ENCODE measurements at regions not wholly inside any gene's neighbourhood (a gene's known extent, or its start where the extent isn't known, plus 50 kb on each side); places are given as distances from the start of the nearest gene placed in this dataset.
A peak's percentile ranks its signal among the peaks of the same experiment; 100 is the strongest.

- peak; percentile 38 for DNase-seq (ENCODE audit: low spot score)
These were observed 207.4 kb upstream of the JADE1 start for GRCh38 chr4:128601991-128602695.

GRCh38 chr4:128600996-128601871 lies 208.3 kb upstream of the JADE1 start:
- DNase-seq (ENCODE audit: low spot score), result peak; percentile 47

DNA sequence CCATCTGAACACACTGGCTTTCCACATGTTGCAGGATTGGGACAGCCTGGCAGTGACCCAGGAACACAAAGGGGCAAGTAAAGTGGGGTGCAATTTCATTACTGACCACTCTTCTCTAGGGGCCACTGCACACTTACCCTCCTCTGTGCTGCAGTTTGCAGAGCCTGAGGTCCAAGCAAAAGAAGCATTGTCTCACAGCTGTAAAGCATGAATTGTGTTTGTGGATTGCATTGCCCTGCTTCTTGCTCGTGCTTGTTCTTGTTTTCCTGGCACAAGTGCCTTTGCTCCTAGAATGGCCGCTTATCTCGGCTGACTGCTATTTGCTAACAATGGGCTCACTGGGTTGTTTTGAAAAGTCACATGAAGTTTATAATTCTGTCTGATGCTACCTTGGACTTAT lies 209.1 kb upstream of the JADE1 start:
- DNase-seq (ENCODE audit: low spot score), result peak; percentile 86

GRCh38 chr4:128597500-128597899 lies 212.0 kb upstream of the JADE1 start:
- DNase-seq (ENCODE audit: low spot score), result no peak

DNA sequence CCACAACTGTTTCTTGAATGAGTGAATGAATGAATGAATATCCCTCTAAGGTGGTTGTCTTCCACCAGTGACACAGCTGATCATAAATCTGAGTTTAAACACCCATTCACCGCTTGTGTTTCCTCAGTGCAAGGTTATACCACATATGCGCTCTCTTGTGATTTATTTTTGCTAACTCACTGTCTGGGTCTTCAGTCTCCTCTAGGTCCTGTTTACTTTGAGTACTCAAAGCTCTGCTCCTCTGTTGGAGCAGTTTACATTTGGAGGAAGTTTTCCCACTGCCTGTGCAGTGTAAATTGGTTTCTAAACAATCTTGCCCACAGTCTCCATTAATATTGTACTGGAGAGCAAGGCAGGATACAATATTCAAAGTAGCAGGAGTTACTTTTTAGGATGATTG lies 212.6 kb upstream of the JADE1 start:
- DNase-seq (ENCODE audit: low spot score), result no peak

GRCh38 chr4:128596115-128596514 lies 213.4 kb upstream of the JADE1 start:
- DNase-seq (ENCODE audit: low spot score), result no peak

- DNase-seq (ENCODE audit: low spot score), result no peak
These were observed 218.0 kb upstream of the JADE1 start for GRCh38 chr4:128591482-128591881.

DNA sequence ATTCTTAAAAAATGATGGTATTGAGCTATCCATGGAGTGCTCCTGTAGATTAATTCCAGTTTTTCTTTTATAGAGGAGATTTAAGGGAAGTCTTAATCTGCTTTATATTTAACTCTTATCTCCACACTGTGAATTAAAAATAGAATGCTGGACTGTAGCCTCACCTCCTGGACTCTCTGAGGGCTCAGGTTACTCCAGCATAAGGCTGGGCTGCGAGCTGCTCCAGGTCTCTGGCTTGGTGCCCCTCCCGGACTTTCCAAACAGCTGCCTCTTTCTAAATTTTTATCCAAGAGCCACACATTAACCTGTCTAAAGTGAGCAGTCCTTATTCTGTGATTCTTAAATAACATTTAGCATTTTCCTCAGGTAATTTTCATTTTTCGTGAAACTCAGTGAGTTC lies 218.7 kb upstream of the JADE1 start:
- no peak for DNase-seq (ENCODE audit: low spot score)

DNA sequence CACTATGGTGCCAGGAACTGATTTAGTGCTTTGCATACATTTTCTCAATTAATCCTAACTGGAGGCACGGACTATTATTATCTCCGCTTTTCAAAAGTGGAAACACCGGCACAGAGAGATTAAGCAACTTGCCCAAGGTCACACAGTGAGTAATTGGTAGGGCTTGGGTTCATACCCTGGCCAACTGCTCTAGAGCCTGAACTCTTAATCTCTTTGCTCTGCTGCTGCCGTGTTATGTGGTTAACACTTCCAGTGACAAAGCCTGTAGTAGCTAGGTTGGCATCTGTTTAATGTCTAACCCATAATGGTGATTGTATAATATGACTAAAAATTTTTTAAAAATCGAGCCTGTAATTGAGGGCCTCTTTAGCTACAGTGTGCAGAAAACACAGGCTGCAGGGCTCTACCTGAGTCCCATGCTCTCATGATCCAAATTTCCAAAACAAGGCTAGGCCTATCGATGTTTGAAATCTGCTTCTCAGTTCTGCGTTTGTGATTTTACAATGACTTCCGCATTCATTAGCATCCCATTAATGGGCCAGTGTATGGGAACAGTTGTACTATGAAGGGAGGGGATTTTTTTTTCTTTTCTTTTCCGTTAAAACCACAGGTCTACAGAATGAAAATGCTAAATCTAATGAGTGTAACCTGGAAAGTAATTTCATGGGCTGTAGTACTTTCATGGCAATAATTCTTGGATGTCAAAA lies 219.3 kb upstream of the JADE1 start:
- DNase-seq (ENCODE audit: low spot score), result no peak

- no peak for DNase-seq (ENCODE audit: low spot score)
These were observed 220.0 kb upstream of the JADE1 start for GRCh38 chr4:128589384-128589965.

- DNase-seq (ENCODE audit: low spot score), result no peak
These were observed 222.1 kb upstream of the JADE1 start for GRCh38 chr4:128587382-128587781.

DNA sequence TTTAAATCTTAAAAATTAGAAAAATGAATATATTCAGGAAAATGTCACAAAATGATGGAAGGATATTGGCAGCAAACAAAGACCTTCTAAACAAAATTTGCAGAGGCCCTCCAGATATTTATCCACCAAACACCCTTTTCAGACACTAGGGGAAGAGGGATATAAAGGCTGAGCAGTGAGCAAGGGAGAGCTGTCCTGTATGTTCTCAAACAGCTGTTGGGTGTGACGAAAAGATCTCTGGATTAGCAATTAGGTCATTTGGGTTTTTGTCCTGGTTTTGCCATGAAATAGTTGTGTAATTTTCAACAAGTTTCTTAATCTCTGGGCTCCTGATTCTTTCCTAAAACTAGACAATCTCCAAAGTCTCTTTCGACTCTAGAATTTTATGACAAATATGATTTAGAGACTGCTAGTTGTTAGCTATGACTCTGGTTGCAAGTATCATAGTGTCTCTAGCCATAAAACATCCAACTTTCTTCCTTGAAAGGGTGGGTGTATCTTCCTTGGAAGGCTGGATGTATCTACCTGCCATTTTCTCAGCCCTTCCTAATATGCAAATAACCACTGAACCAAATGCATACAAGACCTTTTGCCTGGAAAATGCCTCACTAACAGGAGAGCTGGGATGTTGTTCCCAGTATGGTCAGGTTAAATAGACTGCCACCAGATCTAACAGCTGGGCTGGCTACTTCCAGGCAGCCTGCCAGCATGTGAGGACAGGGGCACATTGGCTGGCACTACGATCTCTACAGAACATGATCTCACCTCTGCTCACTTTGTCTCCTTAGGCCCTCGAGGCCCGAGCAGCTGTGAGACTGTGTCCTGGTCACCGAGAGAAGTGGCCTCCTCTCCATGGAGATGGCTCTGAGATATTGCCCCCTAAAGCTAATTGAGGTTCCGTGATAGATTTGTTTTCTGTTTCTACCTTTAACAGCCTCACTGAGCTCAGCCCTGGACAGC lies 225.5 kb upstream of the JADE1 start:
- no peak for DNase-seq (ENCODE audit: low spot score)

DNA sequence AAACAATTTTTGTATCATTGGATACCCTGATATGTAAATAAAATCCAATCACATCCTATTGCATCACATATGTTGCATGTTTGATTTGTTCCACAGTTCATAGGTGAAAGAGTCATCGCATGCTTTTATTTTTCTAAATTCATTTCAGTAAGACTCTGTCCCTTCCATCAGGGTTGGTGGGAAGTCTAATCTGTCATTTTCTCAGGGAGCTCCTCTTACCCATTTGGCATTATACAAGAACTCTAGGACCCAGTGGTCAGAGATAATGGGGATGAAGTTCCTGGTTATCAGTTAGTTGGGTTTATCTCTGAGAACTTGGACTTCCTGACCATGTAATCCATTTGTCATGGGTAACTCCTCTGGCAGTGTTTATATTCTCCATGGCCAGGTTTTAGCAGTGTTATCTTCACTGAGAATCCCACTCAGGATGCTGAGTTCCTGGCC lies 227.1 kb upstream of the JADE1 start:
- DNase-seq (ENCODE audit: low spot score), result no peak

DNA sequence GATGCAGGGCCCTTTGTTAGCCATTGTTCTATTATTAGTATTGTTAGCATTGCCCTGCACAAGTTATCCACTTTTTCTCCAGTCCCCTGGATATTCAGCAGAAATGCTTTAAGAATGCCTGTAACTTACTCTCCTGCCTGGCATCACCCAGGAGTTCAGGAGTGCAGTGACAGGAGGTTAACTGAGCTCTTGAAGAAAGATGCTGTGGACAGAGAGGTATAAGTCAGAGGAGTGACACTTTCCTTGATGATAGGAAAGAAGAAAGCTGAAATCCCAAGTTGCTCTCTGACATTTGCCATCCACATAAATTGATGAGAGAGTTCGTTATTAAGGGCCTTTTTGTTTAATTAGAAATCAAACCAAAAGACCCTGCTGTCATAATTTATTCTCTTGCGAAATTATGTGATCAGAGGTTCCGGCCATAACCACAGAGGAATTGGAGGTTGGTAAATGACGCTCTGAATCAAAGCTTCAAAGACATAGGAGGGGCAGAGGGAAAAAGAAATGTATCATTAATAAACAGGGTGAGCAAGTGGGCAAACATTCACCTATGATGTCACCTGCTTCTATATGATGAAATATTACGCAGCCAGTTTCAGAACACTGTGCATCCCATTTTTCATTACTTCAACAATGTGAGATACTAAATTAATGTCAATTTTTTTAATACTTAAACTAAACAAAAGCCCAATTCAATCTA lies 230.2 kb upstream of the JADE1 start:
- no peak for DNase-seq (ENCODE audit: low spot score)

GRCh38 chr4:128574706-128575105 lies 234.8 kb upstream of the JADE1 start:
- DNase-seq (ENCODE audit: low spot score), result peak; percentile 83

DNA sequence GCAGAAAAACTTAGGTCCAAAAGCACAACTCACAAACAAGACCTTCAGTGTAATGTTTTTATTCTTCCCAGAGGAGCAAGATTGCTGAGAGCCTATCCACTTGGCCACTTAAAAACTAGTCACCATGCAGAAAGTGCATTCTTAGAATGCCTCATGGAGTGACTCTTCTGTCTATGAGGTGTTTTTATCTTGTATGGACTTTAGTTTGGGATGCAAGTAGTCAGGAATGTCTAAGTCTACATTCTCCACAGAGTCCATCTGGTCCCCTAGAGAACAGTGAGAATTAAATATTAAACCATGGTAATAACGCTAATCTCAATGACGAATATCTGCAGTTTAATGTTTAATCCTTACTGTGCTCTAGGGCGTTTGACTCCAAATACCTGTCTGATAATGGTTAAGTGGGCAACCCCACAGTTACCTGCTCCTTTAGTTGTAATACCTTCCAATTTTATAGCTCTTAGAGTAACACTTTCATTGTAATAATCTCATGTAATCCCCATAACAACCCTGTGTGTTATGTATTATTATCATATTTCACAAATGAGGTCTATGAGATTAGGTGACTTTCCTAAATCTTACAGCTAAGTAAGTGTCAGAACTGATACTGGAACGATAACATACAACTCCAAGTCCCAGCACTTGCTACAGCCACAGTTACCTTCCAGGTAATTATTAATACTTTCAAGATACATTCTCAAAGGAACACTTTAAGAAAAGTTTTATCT lies 235.6 kb upstream of the JADE1 start:
- no peak for DNase-seq (ENCODE audit: low spot score)

- DNase-seq (ENCODE audit: low spot score), result no peak
These were observed 236.7 kb upstream of the JADE1 start for GRCh38 chr4:128572778-128573241.

GRCh38 chr4:128571747-128572146 lies 237.8 kb upstream of the JADE1 start:
- DNase-seq (ENCODE audit: low spot score), result no peak

- no peak for DNase-seq (ENCODE audit: low spot score)
These were observed 239.0 kb upstream of the JADE1 start for GRCh38 chr4:128570387-128570975.
